Thyroid gland (tissue), 4 donors: ENCODE measurements at regions not wholly inside any gene's neighbourhood (a gene's known extent, or its start where the extent isn't known, plus 50 kb on each side); places are given as distances from the start of the nearest gene placed in this dataset.

ENCODE experiments used
- CTCF ChIP-seq, 6 experiments: fragments of 200-600 bp in 3 of 6; fragments of 450-650 bp in 3 of 6; sonication (generic) in 3 of 6; IDR thresholded peaks; one replicate each; pipeline ENCODE4 v1.5.1; 2016 to 2019; ENCODE audit warnings: antibody characterized with exemption in 6 of 6, mild to moderate bottlenecking in 2 of 6, inconsistent platforms in 1 of 6, moderate library complexity in 1 of 6
- POLR2A ChIP-seq, 2 donors: fragments of 450-650 bp; IDR thresholded peaks; one replicate each; pipeline ENCODE4 v1.6.1; 2017; ENCODE audit warnings: antibody characterized with exemption in 2 of 2, mild to moderate bottlenecking in 2 of 2, moderate library complexity in 1 of 2

GRCh38 chr18:78487649-78488048 lies 492.0 kb upstream of the SALL3 start:
- TF ChIP-seq CTCF (IDR thresholded peaks at IDR 0.05): no peak
- no peak for TF ChIP-seq POLR2A (IDR thresholded peaks at IDR 0.05)
